HFFc6 (cell line): ENCODE measurements at regions not wholly inside any gene's neighbourhood (a gene's known extent, or its start where the extent isn't known, plus 50 kb on each side); places are given as distances from the start of the nearest gene placed in this dataset.

Experiments
- DNase-seq: peaks from one replicate; pipeline ENCODE4 v3.0.0-alpha.2; 2018
- H3K27ac Mint-ChIP-seq: 2 replicates; pipeline ENCODE4 v1.8.0; 2020; ENCODE audit warnings: mild to moderate bottlenecking, mixed read lengths
- H3K27me3 Mint-ChIP-seq: 2 replicates; pipeline ENCODE4 v1.8.0; 2021; ENCODE audit warnings: mild to moderate bottlenecking, moderate library complexity, mixed read lengths; ENCODE audit not compliant: insufficient read depth
- H3K36me3 Mint-ChIP-seq: 2 replicates; pipeline ENCODE4 v1.8.0; 2021; ENCODE audit warnings: low read depth, mixed read lengths
- H3K4me1 Mint-ChIP-seq: 2 replicates; pipeline ENCODE4 v1.8.0; 2020; ENCODE audit warnings: low read depth, mixed read lengths
- H3K4me3 Mint-ChIP-seq: 2 replicates; pipeline ENCODE4 v1.8.0; 2020; ENCODE audit warnings: mild to moderate bottlenecking, moderate library complexity, mixed read lengths
- H3K9me3 Mint-ChIP-seq: 2 replicates; pipeline ENCODE4 v1.8.0; 2020; ENCODE audit warnings: mild to moderate bottlenecking, mixed read lengths
- TF ChIP-seq, protein P1 (sequence below): fragments of 200-600 bp; sonication (generic); IDR thresholded peaks from 2 replicates; pipeline ENCODE4 v1.5.0; 2021; ENCODE audit warnings: antibody characterized with exemption, mild to moderate bottlenecking

DNA sequence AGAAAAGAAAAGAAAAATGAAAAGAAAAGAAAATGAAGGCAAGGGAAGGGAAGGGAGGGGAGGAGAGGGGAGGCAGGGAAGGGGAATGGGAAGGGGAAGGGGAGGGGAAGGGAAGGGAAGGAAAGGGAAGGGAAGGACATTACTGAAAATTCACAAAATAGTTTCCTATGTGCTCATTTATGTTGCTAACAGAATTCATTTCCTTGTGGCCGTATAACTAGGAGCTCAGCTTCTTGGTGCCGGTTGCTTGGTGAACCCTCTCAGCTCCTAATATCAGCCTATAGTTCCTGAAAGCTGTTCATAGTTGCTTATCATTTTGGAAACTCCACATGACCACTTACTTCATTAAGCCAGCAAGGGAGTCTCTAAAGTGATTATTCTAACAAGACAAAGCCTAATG is 379.8 kb upstream of the TMEFF2 start:
- no peak overlapping the region for H3K4me3 Mint-ChIP-seq
- no peak overlapping the region for H3K27ac Mint-ChIP-seq
- no peaks in the 10 kb centered on the region for H3K4me1 Mint-ChIP-seq
- TF ChIP-seq, protein P1, sequence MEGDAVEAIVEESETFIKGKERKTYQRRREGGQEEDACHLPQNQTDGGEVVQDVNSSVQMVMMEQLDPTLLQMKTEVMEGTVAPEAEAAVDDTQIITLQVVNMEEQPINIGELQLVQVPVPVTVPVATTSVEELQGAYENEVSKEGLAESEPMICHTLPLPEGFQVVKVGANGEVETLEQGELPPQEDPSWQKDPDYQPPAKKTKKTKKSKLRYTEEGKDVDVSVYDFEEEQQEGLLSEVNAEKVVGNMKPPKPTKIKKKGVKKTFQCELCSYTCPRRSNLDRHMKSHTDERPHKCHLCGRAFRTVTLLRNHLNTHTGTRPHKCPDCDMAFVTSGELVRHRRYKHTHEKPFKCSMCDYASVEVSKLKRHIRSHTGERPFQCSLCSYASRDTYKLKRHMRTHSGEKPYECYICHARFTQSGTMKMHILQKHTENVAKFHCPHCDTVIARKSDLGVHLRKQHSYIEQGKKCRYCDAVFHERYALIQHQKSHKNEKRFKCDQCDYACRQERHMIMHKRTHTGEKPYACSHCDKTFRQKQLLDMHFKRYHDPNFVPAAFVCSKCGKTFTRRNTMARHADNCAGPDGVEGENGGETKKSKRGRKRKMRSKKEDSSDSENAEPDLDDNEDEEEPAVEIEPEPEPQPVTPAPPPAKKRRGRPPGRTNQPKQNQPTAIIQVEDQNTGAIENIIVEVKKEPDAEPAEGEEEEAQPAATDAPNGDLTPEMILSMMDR: no peak
- H3K9me3 Mint-ChIP-seq: peaks cover 21% of the 10 kb centered on the region
- DNase-seq: no peak
- H3K36me3 Mint-ChIP-seq: no peaks in the 10 kb centered on the region; the same call in 1 of the 2 replicates
- no peaks in the 10 kb centered on the region for H3K27me3 Mint-ChIP-seq

- Mint-ChIP-seq H3K36me3 (no peaks in the 10 kb centered on the region; the same call in 1 of the 2 replicates), H3K9me3 (peaks cover 17% of the 10 kb centered on the region), H3K4me3 (no peak overlapping the region), H3K4me1 (no peaks in the 10 kb centered on the region), H3K27ac (no peak overlapping the region), H3K27me3 (no peaks in the 10 kb centered on the region)
- TF ChIP-seq, protein P1: no peak
- DNase-seq: no peak
Observed at GRCh38 chr2:192571636-192572035, 376.9 kb upstream of the TMEFF2 start.

DNA sequence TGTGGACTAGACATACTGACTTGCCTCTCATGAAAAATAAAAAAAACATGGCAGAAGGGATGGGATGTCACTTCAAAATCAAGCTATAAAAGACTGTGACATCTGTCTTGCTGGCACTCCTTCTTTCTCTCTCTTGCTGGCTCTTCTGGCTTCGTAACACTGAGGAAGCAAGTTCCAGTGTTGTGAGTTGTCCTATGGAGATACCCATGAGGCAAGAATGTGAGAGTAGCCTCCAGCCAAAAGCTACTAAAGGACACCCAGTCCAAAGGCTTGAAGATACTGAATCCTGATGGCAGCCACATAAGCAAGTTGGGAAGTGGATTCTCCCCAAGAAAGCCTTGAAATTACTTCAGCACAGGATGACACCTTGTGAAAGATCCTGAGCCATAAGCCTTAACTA is 376.1 kb upstream of the TMEFF2 start:
- Mint-ChIP-seq H3K27me3 (no peaks in the 10 kb centered on the region), H3K4me3 (no peak overlapping the region), H3K27ac (no peak overlapping the region), H3K4me1 (no peaks in the 10 kb centered on the region), H3K9me3 (peaks cover 17% of the 10 kb centered on the region), H3K36me3 (no peaks in the 10 kb centered on the region; the same call in 1 of the 2 replicates)
- TF ChIP-seq, protein P1: no peak
- DNase-seq: no peak

- Mint-ChIP-seq H3K27ac (no peak overlapping the region), H3K9me3 (peaks cover 10% of the 10 kb centered on the region), H3K36me3 (no peaks in the 10 kb centered on the region; the same call in 1 of the 2 replicates), H3K27me3 (no peaks in the 10 kb centered on the region), H3K4me3 (no peak overlapping the region), H3K4me1 (no peaks in the 10 kb centered on the region)
- no peak for DNase-seq
- TF ChIP-seq, protein P1: no peak
Observed at GRCh38 chr2:192566863-192567262, 372.1 kb upstream of the TMEFF2 start.

DNA sequence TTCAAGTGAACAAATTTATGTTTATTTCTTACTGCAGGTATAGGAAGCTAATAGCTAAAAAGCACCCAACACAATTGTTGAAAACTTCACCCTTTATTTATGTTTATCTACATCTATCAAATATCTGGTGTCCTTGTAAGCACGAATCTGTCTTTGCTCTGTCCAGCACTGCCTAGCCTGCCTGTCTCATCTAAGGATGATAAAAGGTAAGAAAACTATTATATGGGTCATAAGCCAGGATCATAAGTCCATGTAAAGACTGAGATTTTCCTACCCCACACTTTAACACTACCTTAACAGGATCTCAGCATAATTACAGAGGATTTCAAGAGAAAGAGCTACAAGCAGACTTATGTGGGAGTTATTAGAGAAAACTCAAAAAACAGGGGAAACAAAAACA is 365.6 kb upstream of the TMEFF2 start:
- Mint-ChIP-seq H3K9me3 (peaks cover 19% of the 10 kb centered on the region), H3K27me3 (no peaks in the 10 kb centered on the region), H3K36me3 (peaks cover 8% of the 10 kb centered on the region)

More for the DNA sequence above, 365.6 kb upstream of the TMEFF2 start:
- Mint-ChIP-seq H3K27ac (no peak overlapping the region), H3K4me3 (no peak overlapping the region), H3K4me1 (no peaks in the 10 kb centered on the region)
- DNase-seq: no peak
- TF ChIP-seq, protein P1: no peak
